ENCODE measurements at regions not wholly inside any gene's neighbourhood (a gene's known extent, or its start where the extent isn't known, plus 50 kb on each side); places are given as distances from the start of the nearest gene placed in this dataset.

- H3K9me3 ChIP-seq: no peaks in the 10 kb centered on the region
- TF ChIP-seq POLR2A (IDR thresholded peaks at IDR 0.05): no peak
- TF ChIP-seq, protein P1, sequence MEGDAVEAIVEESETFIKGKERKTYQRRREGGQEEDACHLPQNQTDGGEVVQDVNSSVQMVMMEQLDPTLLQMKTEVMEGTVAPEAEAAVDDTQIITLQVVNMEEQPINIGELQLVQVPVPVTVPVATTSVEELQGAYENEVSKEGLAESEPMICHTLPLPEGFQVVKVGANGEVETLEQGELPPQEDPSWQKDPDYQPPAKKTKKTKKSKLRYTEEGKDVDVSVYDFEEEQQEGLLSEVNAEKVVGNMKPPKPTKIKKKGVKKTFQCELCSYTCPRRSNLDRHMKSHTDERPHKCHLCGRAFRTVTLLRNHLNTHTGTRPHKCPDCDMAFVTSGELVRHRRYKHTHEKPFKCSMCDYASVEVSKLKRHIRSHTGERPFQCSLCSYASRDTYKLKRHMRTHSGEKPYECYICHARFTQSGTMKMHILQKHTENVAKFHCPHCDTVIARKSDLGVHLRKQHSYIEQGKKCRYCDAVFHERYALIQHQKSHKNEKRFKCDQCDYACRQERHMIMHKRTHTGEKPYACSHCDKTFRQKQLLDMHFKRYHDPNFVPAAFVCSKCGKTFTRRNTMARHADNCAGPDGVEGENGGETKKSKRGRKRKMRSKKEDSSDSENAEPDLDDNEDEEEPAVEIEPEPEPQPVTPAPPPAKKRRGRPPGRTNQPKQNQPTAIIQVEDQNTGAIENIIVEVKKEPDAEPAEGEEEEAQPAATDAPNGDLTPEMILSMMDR (IDR thresholded peaks at IDR 0.05): no peak
- ATAC-seq (no peak), DNase-seq (no peak)
- H3K27ac ChIP-seq: no peak overlapping the region
- no peaks in the 10 kb centered on the region for H3K27me3 ChIP-seq
- H3K4me3 ChIP-seq: no peak overlapping the region
- peaks cover 14% of the 10 kb centered on the region for H3K4me1 ChIP-seq
- WGBS, 2 donors: 68 to 76% methylated on average over 2 of the region's 2 CpGs
- intact Hi-C loops (cut with DNase I): loop anchor here (10.0 kb wide), 1 partner anchor 120 kb away; no protein-coding TSS in a partner anchor
- H3K36me3 ChIP-seq (replicated peaks in 1 of 2; ENCODE audit: insufficient read depth in 1 of 2, low read depth in 2 of 2): no peaks in the 10 kb centered on the region
Observed at GRCh38 chr6:4644996-4645395, 131.2 kb upstream of the CDYL start.

DNA sequence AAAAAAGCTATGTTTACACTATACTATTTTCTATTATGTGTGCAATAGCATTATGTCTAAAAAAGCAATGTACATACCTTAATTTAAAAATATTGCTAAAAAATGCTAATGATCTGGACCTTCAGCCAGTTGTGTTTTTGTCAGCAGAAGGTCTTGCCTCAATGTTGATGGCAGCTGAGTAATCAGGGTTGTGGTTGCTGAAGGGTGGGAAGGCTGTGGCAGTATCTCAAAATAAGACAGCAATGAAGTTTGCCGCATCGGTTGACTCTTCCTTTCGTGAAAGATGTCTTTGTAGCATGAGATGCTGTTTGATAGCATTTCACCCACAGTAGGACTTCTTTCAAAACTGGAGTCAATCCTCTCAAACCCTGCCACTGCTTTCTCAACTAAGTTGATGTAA, 134.7 kb upstream of the CDYL start:
- H3K4me3 ChIP-seq: no peak overlapping the region
- H3K4me1 ChIP-seq: no peaks in the 10 kb centered on the region
- H3K9me3 ChIP-seq: no peaks in the 10 kb centered on the region
- no peak for DNase-seq
- no peaks in the 10 kb centered on the region for H3K27me3 ChIP-seq
- H3K36me3 ChIP-seq (replicated peaks in 1 of 2; ENCODE audit: insufficient read depth in 1 of 2, low read depth in 2 of 2): no peaks in the 10 kb centered on the region
- 88 to 93% methylated on average over 3 of the region's 3 CpGs for WGBS, 2 donors
- intact Hi-C loops (cut with DNase I): loop anchor here (10.0 kb wide), 1 partner anchor 123 kb away; no protein-coding TSS in a partner anchor
- no peak for ATAC-seq
- H3K27ac ChIP-seq: no peak overlapping the region
- TF ChIP-seq, protein P1 (IDR thresholded peaks at IDR 0.05): no peak

- WGBS, 2 donors: 18 to 29% methylated on average over 4 of the region's 4 CpGs
Observed at GRCh38 chr6:4640139-4640538, 136.1 kb upstream of the CDYL start.

GRCh38 chr6:4638641-4639040, 137.6 kb upstream of the CDYL start:
- Histone ChIP-seq H3K27me3 (no peaks in the 10 kb centered on the region), H3K9me3 (no peaks in the 10 kb centered on the region), H3K36me3 (replicated peaks in 1 of 2; ENCODE audit: insufficient read depth in 1 of 2, low read depth in 2 of 2) (no peaks in the 10 kb centered on the region), H3K27ac (no peak overlapping the region), H3K4me1 (no peaks in the 10 kb centered on the region), H3K4me3 (no peak overlapping the region)
- TF ChIP-seq POLR2A (IDR thresholded peaks at IDR 0.05): no peak
- TF ChIP-seq, protein P1 (IDR thresholded peaks at IDR 0.05): no peak
- ATAC-seq: no peak
- 92 to 100% methylated on average over 1 of the region's 1 CpG for WGBS, 2 donors
- no peak for DNase-seq
- intact Hi-C loops (cut with DNase I): no loop called here

More at GRCh38 chr6:4640139-4640538, 136.1 kb upstream of the CDYL start:
- ATAC-seq (no peak), DNase-seq (no peak)
- no peak overlapping the region for H3K27ac ChIP-seq
- H3K4me3 ChIP-seq: no peak overlapping the region
- no peak for TF ChIP-seq POLR2A (IDR thresholded peaks at IDR 0.05)
- TF ChIP-seq, protein P1 (IDR thresholded peaks at IDR 0.05): no peak
- no peaks in the 10 kb centered on the region for H3K9me3 ChIP-seq
- intact Hi-C loops (cut with DNase I): loop anchor here (10.0 kb wide), 1 partner anchor 125 kb away; no protein-coding TSS in a partner anchor
- H3K36me3 ChIP-seq (replicated peaks in 1 of 2; ENCODE audit: insufficient read depth in 1 of 2, low read depth in 2 of 2): no peaks in the 10 kb centered on the region
- no peaks in the 10 kb centered on the region for H3K27me3 ChIP-seq
- H3K4me1 ChIP-seq: no peaks in the 10 kb centered on the region

GRCh38 chr6:4637691-4638433, 138.3 kb upstream of the CDYL start:
- 81 to 87% methylated on average over 5 of the region's 5 CpGs for WGBS, 2 donors
- no peak for ATAC-seq

More at GRCh38 chr6:4637691-4638433, 138.3 kb upstream of the CDYL start:
- Histone ChIP-seq H3K27me3 (no peaks in the 10 kb centered on the region), H3K9me3 (no peaks in the 10 kb centered on the region), H3K4me3 (no peak overlapping the region), H3K27ac (no peak overlapping the region), H3K36me3 (replicated peaks in 1 of 2; ENCODE audit: insufficient read depth in 1 of 2, low read depth in 2 of 2) (no peaks in the 10 kb centered on the region), H3K4me1 (no peaks in the 10 kb centered on the region)
- intact Hi-C loops (cut with DNase I): no loop called here
- no peak for TF ChIP-seq POLR2A (IDR thresholded peaks at IDR 0.05)
- TF ChIP-seq, protein P1 (IDR thresholded peaks at IDR 0.05): no peak
- no peak for DNase-seq

Measured in body of pancreas (tissue), 4 donors.